ENCODE measurements at regions not wholly inside any gene's neighbourhood (a gene's known extent, or its start where the extent isn't known, plus 50 kb on each side); places are given as distances from the start of the nearest gene placed in this dataset.
"Not testable (repeated sequence)": the region's sequence is repeated elsewhere in the genome, so short reads cannot be mapped to it uniquely, and the experiment has no call there.

- Mint-ChIP-seq H3K36me3 (ENCODE audit: low read depth) (no peaks in the 10 kb centered on the region), H3K4me1 (no peaks in the 10 kb centered on the region), H3K27me3 (no peaks in the 10 kb centered on the region), H3K27ac (no peak overlapping the region), H3K9me3 (peaks cover under 1% of the 10 kb centered on the region), H3K4me3 (no peak overlapping the region)
- no peak for ATAC-seq (replicated peaks)
Measured at GRCh38 chr18:10350661-10351060, 103.8 kb upstream of the APCDD1 start.

- H3K36me3 Mint-ChIP-seq (ENCODE audit: low read depth): no peaks in the 10 kb centered on the region
- H3K9me3 Mint-ChIP-seq: peaks cover 7% of the 10 kb centered on the region
- no peaks in the 10 kb centered on the region for H3K27me3 Mint-ChIP-seq
- H3K27ac Mint-ChIP-seq: no peak overlapping the region
- H3K4me3 Mint-ChIP-seq: no peak overlapping the region
- H3K4me1 Mint-ChIP-seq: no peaks in the 10 kb centered on the region
- ATAC-seq (replicated peaks): no peak
Measured at GRCh38 chr18:10351219-10351818, 103.1 kb upstream of the APCDD1 start.

GRCh38 chr18:10351858-10352257 lies 102.6 kb upstream of the APCDD1 start:
- no peak for ATAC-seq (replicated peaks)
- no peak overlapping the region for H3K27ac Mint-ChIP-seq
- no peaks in the 10 kb centered on the region for H3K27me3 Mint-ChIP-seq
- peaks cover 11% of the 10 kb centered on the region for H3K9me3 Mint-ChIP-seq
- no peaks in the 10 kb centered on the region for H3K4me1 Mint-ChIP-seq
- H3K4me3 Mint-ChIP-seq: no peak overlapping the region
- no peaks in the 10 kb centered on the region for H3K36me3 Mint-ChIP-seq (ENCODE audit: low read depth)

GRCh38 chr18:10352671-10353070 lies 101.8 kb upstream of the APCDD1 start:
- H3K27me3 Mint-ChIP-seq: no peaks in the 10 kb centered on the region
- no peak overlapping the region for H3K27ac Mint-ChIP-seq
- H3K36me3 Mint-ChIP-seq (ENCODE audit: low read depth): no peaks in the 10 kb centered on the region
- H3K4me3 Mint-ChIP-seq: no peak overlapping the region
- peaks cover 15% of the 10 kb centered on the region for H3K9me3 Mint-ChIP-seq
- ATAC-seq (replicated peaks): no peak
- no peaks in the 10 kb centered on the region for H3K4me1 Mint-ChIP-seq

- Mint-ChIP-seq H3K36me3 (ENCODE audit: low read depth) (no peaks in the 10 kb centered on the region), H3K27ac (no peak overlapping the region), H3K4me3 (no peak overlapping the region), H3K9me3 (peaks cover 18% of the 10 kb centered on the region), H3K27me3 (no peaks in the 10 kb centered on the region), H3K4me1 (no peaks in the 10 kb centered on the region)
- ATAC-seq (replicated peaks): no peak
Measured at GRCh38 chr18:10353791-10354190, 100.6 kb upstream of the APCDD1 start.

GRCh38 chr18:10354241-10354811 lies 100.1 kb upstream of the APCDD1 start:
- Mint-ChIP-seq H3K27me3 (no peaks in the 10 kb centered on the region), H3K4me3 (no peak overlapping the region), H3K27ac (no peak overlapping the region), H3K9me3 (peaks cover 18% of the 10 kb centered on the region), H3K4me1 (no peaks in the 10 kb centered on the region), H3K36me3 (ENCODE audit: low read depth) (no peaks in the 10 kb centered on the region)
- no peak for ATAC-seq (replicated peaks)

- Mint-ChIP-seq H3K27ac (no peak overlapping the region), H3K4me3 (no peak overlapping the region), H3K36me3 (ENCODE audit: low read depth) (no peaks in the 10 kb centered on the region), H3K9me3 (peaks cover 18% of the 10 kb centered on the region), H3K4me1 (no peaks in the 10 kb centered on the region), H3K27me3 (no peaks in the 10 kb centered on the region)
- ATAC-seq (replicated peaks): no peak
Measured at GRCh38 chr18:10354890-10355289, 99.5 kb upstream of the APCDD1 start.

GRCh38 chr18:10356999-10357398 lies 97.4 kb upstream of the APCDD1 start:
- H3K4me1 Mint-ChIP-seq; H3K27me3 Mint-ChIP-seq; H3K27ac Mint-ChIP-seq; H3K36me3 Mint-ChIP-seq (ENCODE audit: low read depth); ATAC-seq (replicated peaks); H3K4me3 Mint-ChIP-seq: not testable (repeated sequence)
- H3K9me3 Mint-ChIP-seq: peaks cover 18% of the 10 kb centered on the region

- no peak overlapping the region for H3K27ac Mint-ChIP-seq
- H3K27me3 Mint-ChIP-seq: peaks cover 7% of the 10 kb centered on the region
- H3K4me3 Mint-ChIP-seq: no peak overlapping the region
- H3K4me1 Mint-ChIP-seq: no peaks in the 10 kb centered on the region
- H3K9me3 Mint-ChIP-seq: peaks cover 9% of the 10 kb centered on the region
- no peaks in the 10 kb centered on the region for H3K36me3 Mint-ChIP-seq (ENCODE audit: low read depth)
- no peak for ATAC-seq (replicated peaks)
Measured at GRCh38 chr18:10361660-10362059, 92.8 kb upstream of the APCDD1 start.

GRCh38 chr18:10365021-10365500 lies 89.4 kb upstream of the APCDD1 start:
- H3K27ac Mint-ChIP-seq: no peak overlapping the region
- no peaks in the 10 kb centered on the region for H3K9me3 Mint-ChIP-seq
- no peak overlapping the region for H3K4me3 Mint-ChIP-seq
- no peak for ATAC-seq (replicated peaks)
- no peaks in the 10 kb centered on the region for H3K4me1 Mint-ChIP-seq
- H3K36me3 Mint-ChIP-seq (ENCODE audit: low read depth): no peaks in the 10 kb centered on the region
- H3K27me3 Mint-ChIP-seq: peaks cover 7% of the 10 kb centered on the region

GRCh38 chr18:10365901-10366300 lies 88.5 kb upstream of the APCDD1 start:
- Mint-ChIP-seq H3K9me3 (no peaks in the 10 kb centered on the region), H3K36me3 (ENCODE audit: low read depth) (no peaks in the 10 kb centered on the region), H3K4me1 (no peaks in the 10 kb centered on the region), H3K4me3 (no peak overlapping the region), H3K27ac (no peak overlapping the region), H3K27me3 (peaks cover 7% of the 10 kb centered on the region)
- no peak for ATAC-seq (replicated peaks)

- ATAC-seq (replicated peaks): no peak
- Mint-ChIP-seq H3K4me1 (no peaks in the 10 kb centered on the region), H3K9me3 (no peaks in the 10 kb centered on the region), H3K27ac (no peak overlapping the region), H3K36me3 (ENCODE audit: low read depth) (no peaks in the 10 kb centered on the region), H3K27me3 (peaks cover 4% of the 10 kb centered on the region), H3K4me3 (no peak overlapping the region)
Measured at GRCh38 chr18:10367836-10368235, 86.6 kb upstream of the APCDD1 start.

- no peak for ATAC-seq (replicated peaks)
- Mint-ChIP-seq H3K27me3 (peaks cover 1% of the 10 kb centered on the region), H3K9me3 (no peaks in the 10 kb centered on the region), H3K27ac (no peak overlapping the region), H3K4me3 (no peak overlapping the region), H3K4me1 (no peaks in the 10 kb centered on the region), H3K36me3 (ENCODE audit: low read depth) (no peaks in the 10 kb centered on the region)
Measured at GRCh38 chr18:10368456-10369453, 85.7 kb upstream of the APCDD1 start.

- Mint-ChIP-seq H3K36me3 (ENCODE audit: low read depth) (no peaks in the 10 kb centered on the region), H3K4me3 (no peak overlapping the region), H3K27ac (no peak overlapping the region), H3K4me1 (no peaks in the 10 kb centered on the region), H3K27me3 (no peaks in the 10 kb centered on the region), H3K9me3 (no peaks in the 10 kb centered on the region)
- ATAC-seq (replicated peaks): no peak
Measured at GRCh38 chr18:10370716-10371115, 83.7 kb upstream of the APCDD1 start.

GRCh38 chr18:10371165-10371564 lies 83.3 kb upstream of the APCDD1 start:
- no peak overlapping the region for H3K4me3 Mint-ChIP-seq
- no peaks in the 10 kb centered on the region for H3K27me3 Mint-ChIP-seq
- no peak for ATAC-seq (replicated peaks)
- no peak overlapping the region for H3K27ac Mint-ChIP-seq
- H3K36me3 Mint-ChIP-seq (ENCODE audit: low read depth): no peaks in the 10 kb centered on the region
- no peaks in the 10 kb centered on the region for H3K4me1 Mint-ChIP-seq
- no peaks in the 10 kb centered on the region for H3K9me3 Mint-ChIP-seq
